ENCODE measurements at regions not wholly inside any gene's neighbourhood (a gene's known extent, or its start where the extent isn't known, plus 50 kb on each side); places are given as distances from the start of the nearest gene placed in this dataset.

DNA sequence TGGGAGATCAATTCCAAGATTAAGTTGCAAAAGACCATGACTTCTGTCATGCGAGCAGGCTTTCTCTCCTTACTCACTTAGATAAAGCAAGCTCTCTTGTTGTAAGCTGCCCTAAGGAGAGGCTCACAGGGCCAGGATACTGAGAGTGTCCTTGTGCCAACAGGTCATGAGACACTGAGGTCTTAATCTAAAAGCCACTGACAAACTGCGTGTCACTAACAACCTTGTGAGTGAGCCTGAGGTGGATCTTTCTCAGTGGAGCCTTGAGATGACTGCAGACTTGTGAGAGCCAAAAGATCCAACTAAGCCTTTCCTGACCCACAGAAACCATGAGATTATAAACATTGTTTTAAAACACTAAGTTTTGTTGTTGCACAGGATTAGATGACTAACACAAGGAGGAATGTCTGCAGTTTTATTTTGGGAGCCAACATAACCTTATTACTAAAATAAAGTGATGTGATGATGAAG lies 170.5 kb downstream of the SLC39A8 start:
- TF ChIP-seq EZH2 (IDR thresholded peaks at IDR 0.05; ENCODE audit: insufficient read depth, low read length): no peak
- TF ChIP-seq, protein P1, sequence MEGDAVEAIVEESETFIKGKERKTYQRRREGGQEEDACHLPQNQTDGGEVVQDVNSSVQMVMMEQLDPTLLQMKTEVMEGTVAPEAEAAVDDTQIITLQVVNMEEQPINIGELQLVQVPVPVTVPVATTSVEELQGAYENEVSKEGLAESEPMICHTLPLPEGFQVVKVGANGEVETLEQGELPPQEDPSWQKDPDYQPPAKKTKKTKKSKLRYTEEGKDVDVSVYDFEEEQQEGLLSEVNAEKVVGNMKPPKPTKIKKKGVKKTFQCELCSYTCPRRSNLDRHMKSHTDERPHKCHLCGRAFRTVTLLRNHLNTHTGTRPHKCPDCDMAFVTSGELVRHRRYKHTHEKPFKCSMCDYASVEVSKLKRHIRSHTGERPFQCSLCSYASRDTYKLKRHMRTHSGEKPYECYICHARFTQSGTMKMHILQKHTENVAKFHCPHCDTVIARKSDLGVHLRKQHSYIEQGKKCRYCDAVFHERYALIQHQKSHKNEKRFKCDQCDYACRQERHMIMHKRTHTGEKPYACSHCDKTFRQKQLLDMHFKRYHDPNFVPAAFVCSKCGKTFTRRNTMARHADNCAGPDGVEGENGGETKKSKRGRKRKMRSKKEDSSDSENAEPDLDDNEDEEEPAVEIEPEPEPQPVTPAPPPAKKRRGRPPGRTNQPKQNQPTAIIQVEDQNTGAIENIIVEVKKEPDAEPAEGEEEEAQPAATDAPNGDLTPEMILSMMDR (IDR thresholded peaks at IDR 0.05; ENCODE audit: insufficient read depth, low read depth, low read length): no peak

All from astrocyte (in vitro differentiated cells and primary cell).